Endothelial cell (in vitro differentiated cells): ENCODE measurements at regions not wholly inside any gene's neighbourhood (a gene's known extent, or its start where the extent isn't known, plus 50 kb on each side); places are given as distances from the start of the nearest gene placed in this dataset.

Experiments
- DNase-seq: peaks from one replicate; pipeline ENCODE4 v3.0.0; 2021; ENCODE audit warnings: low spot score
- H3K27ac Mint-ChIP-seq: one replicate; pipeline ENCODE4 v1.8.0; 2021; ENCODE audit warnings: mixed read lengths, inconsistent platforms; ENCODE audit not compliant: unreplicated experiment
- H3K27me3 Mint-ChIP-seq: one replicate; pipeline ENCODE4 v1.8.0; 2021; ENCODE audit warnings: mild to moderate bottlenecking, moderate library complexity, mixed read lengths, inconsistent platforms; ENCODE audit not compliant: unreplicated experiment
- H3K36me3 Mint-ChIP-seq: one replicate; pipeline ENCODE4 v1.8.0; 2021; ENCODE audit warnings: mild to moderate bottlenecking, low read depth, mixed read lengths, inconsistent platforms; ENCODE audit not compliant: unreplicated experiment
- H3K4me1 Mint-ChIP-seq: one replicate; pipeline ENCODE4 v1.8.0; 2021; ENCODE audit warnings: mild to moderate bottlenecking, mixed read lengths, inconsistent platforms; ENCODE audit not compliant: unreplicated experiment
- H3K4me3 Mint-ChIP-seq: one replicate; pipeline ENCODE4 v1.8.0; 2021; ENCODE audit warnings: mild to moderate bottlenecking, mixed read lengths, inconsistent platforms; ENCODE audit not compliant: unreplicated experiment
- H3K9me3 Mint-ChIP-seq: one replicate; pipeline ENCODE4 v1.8.0; 2021; ENCODE audit warnings: mixed read lengths, inconsistent platforms; ENCODE audit not compliant: unreplicated experiment
- CTCF ChIP-seq: fragments of 200-600 bp; sonication (generic); IDR thresholded peaks from one replicate; pipeline ENCODE4 v1.5.0; 2021; ENCODE audit warnings: antibody characterized with exemption; ENCODE audit not compliant: unreplicated experiment

GRCh38 chr9:120071760-120072159 lies 508.2 kb downstream of the CDK5RAP2 start:
- TF ChIP-seq CTCF = no peak
- Mint-ChIP-seq H3K9me3 (no peaks in the 10 kb centered on the region), H3K27me3 (no peaks in the 10 kb centered on the region), H3K27ac (no peak overlapping the region), H3K4me1 (peaks cover 10% of the 10 kb centered on the region), H3K4me3 (no peak overlapping the region), H3K36me3 (no peaks in the 10 kb centered on the region)
- DNase-seq = no peak

- no peak for DNase-seq
- H3K9me3 Mint-ChIP-seq = no peaks in the 10 kb centered on the region
- no peak overlapping the region for H3K4me3 Mint-ChIP-seq
- no peaks in the 10 kb centered on the region for H3K36me3 Mint-ChIP-seq
- peaks cover 2% of the 10 kb centered on the region for H3K4me1 Mint-ChIP-seq
- TF ChIP-seq CTCF = no peak
- H3K27ac Mint-ChIP-seq = no peak overlapping the region
- H3K27me3 Mint-ChIP-seq = peaks cover 4% of the 10 kb centered on the region
Observed at GRCh38 chr9:120066315-120066714, 513.7 kb downstream of the CDK5RAP2 start.

- Mint-ChIP-seq H3K36me3 (no peaks in the 10 kb centered on the region), H3K4me3 (no peak overlapping the region), H3K27me3 (peaks cover 4% of the 10 kb centered on the region), H3K9me3 (no peaks in the 10 kb centered on the region), H3K4me1 (peaks cover 2% of the 10 kb centered on the region), H3K27ac (no peak overlapping the region)
- no peak for DNase-seq
- no peak for TF ChIP-seq CTCF
Observed at GRCh38 chr9:120065151-120065550, 514.8 kb downstream of the CDK5RAP2 start.

GRCh38 chr9:120045011-120045410 lies 535.0 kb downstream of the CDK5RAP2 start:
- Mint-ChIP-seq H3K27ac (no peak overlapping the region), H3K9me3 (no peaks in the 10 kb centered on the region), H3K4me3 (no peak overlapping the region), H3K36me3 (no peaks in the 10 kb centered on the region), H3K4me1 (peaks cover 6% of the 10 kb centered on the region), H3K27me3 (peaks cover 4% of the 10 kb centered on the region)
- DNase-seq = no peak
- TF ChIP-seq CTCF = no peak

GRCh38 chr9:120043448-120043847 lies 536.5 kb downstream of the CDK5RAP2 start:
- no peak overlapping the region for H3K4me3 Mint-ChIP-seq
- peaks cover 4% of the 10 kb centered on the region for H3K27me3 Mint-ChIP-seq
- no peak for DNase-seq
- peaks cover 6% of the 10 kb centered on the region for H3K4me1 Mint-ChIP-seq
- no peak overlapping the region for H3K27ac Mint-ChIP-seq
- TF ChIP-seq CTCF = no peak
- no peaks in the 10 kb centered on the region for H3K36me3 Mint-ChIP-seq
- H3K9me3 Mint-ChIP-seq = no peaks in the 10 kb centered on the region
